PC-9 (cell line): ENCODE measurements at regions not wholly inside any gene's neighbourhood (a gene's known extent, or its start where the extent isn't known, plus 50 kb on each side); places are given as distances from the start of the nearest gene placed in this dataset.

Experiments
- BruUV-seq: library from RNA; stranded (reverse); fragments of 400-500 nt; replicated peaks from 2 replicates; lab custom pipeline; 2021; lab: Mats Ljungman, UMichigan
- CTCF ChIA-PET: fragments of 300-600 bp; sonication (Branson Sonifier 250); formaldehyde crosslinking; loops from one replicate; lab custom pipeline; 2022; ENCODE audit warnings: antibody characterized with exemption; lab: Charles Lee
- POLR2A ChIA-PET: fragments of 300-600 bp; sonication (Branson Sonifier 250); formaldehyde crosslinking; loops from one replicate; lab custom pipeline; 2022; ENCODE audit warnings: antibody characterized with exemption; ENCODE audit not compliant: unreplicated experiment; lab: Charles Lee
- DNase-seq, 2 experiments: peaks; one replicate each; pipeline versions ENCODE4 v3.0.0 to v3.0.0-alpha.2; 2015 to 2022; ENCODE audit warnings: mixed read lengths in 1 of 2
- H2AFZ ChIP-seq: fragments of 200-600 bp; sonication (generic); 2 replicates; pipeline ENCODE4 v1.8.1; 2017; ENCODE audit warnings: antibody characterized with exemption
- H3F3A ChIP-seq: fragments of 200-600 bp; sonication (generic); 2 replicates; pipeline ENCODE4 v1.8.1; 2017; ENCODE audit warnings: antibody characterized with exemption, mild to moderate bottlenecking, low read depth; ENCODE audit not compliant: insufficient read depth
- H3K27ac ChIP-seq: fragments of 200-600 bp; sonication (generic); 2 replicates; pipeline ENCODE4 v1.6.1; 2016; ENCODE audit warnings: mixed run types
- H3K27me3 ChIP-seq: fragments of 200-600 bp; sonication (generic); 2 replicates; pipeline ENCODE4 v1.6.1; 2016; ENCODE audit warnings: low read depth, mixed run types; ENCODE audit not compliant: insufficient read depth
- H3K36me3 ChIP-seq: fragments of 200-600 bp; sonication (generic); 2 replicates; pipeline ENCODE4 v1.6.1; 2016; ENCODE audit warnings: low read depth, mixed run types
- H3K4me1 ChIP-seq: fragments of 200-600 bp; sonication (generic); replicated peaks from 2 replicates; pipeline ENCODE4 v1.6.1; 2016; ENCODE audit warnings: mixed run types; ENCODE audit not compliant: insufficient read depth
- H3K4me2 ChIP-seq: fragments of 200-600 bp; sonication (generic); 2 replicates; pipeline ENCODE4 v1.6.1; 2017; ENCODE audit warnings: mixed run types
- H3K4me3 ChIP-seq: fragments of 200-600 bp; sonication (generic); 2 replicates; pipeline ENCODE4 v1.6.1; 2016; ENCODE audit warnings: mixed run types
- H3K79me2 ChIP-seq: fragments of 200-600 bp; sonication (generic); 2 replicates; pipeline ENCODE4 v1.6.1; 2017; ENCODE audit warnings: low read depth, mixed run types
- H3K9me2 ChIP-seq: fragments of 200-600 bp; sonication (generic); 2 replicates; pipeline ENCODE4 v1.8.1; 2017; ENCODE audit warnings: mild to moderate bottlenecking; ENCODE audit not compliant: insufficient read depth
- H3K9me3 ChIP-seq: fragments of 200-600 bp; sonication (generic); 2 replicates; pipeline ENCODE4 v1.8.1; 2016; ENCODE audit warnings: low read depth; ENCODE audit not compliant: insufficient read depth
- H4K20me1 ChIP-seq: fragments of 200-600 bp; sonication (generic); 2 replicates; pipeline ENCODE4 v1.8.1; 2017; ENCODE audit not compliant: insufficient read depth
- CTCF ChIP-seq: fragments of 200-600 bp; sonication (generic); conservative IDR thresholded peaks from 2 replicates; pipeline ENCODE4 v1.6.1; 2017; ENCODE audit warnings: mixed run types, antibody characterized with exemption, mild to moderate bottlenecking, moderate library complexity
- EZH2 ChIP-seq: fragments of 200-600 bp; sonication (generic); IDR thresholded peaks from 2 replicates; pipeline ENCODE4 v1.8.0; 2017; ENCODE audit warnings: antibody characterized with exemption, low read depth
- intact Hi-C: fragments of 100-400 bp; cut with micrococcal nuclease; formaldehyde crosslinking; loops from one replicate; pipeline ENCODE4 v1.10.0; 2022; ENCODE audit not compliant: unreplicated experiment

- no peaks in the 10 kb centered on the region for H3K9me3 ChIP-seq
- BruUV-seq, result no TSS peak
- H3K9me2 ChIP-seq, result no peaks in the 10 kb centered on the region
- H3K4me3 ChIP-seq, result no peak overlapping the region
- no peaks in the 10 kb centered on the region for H3K79me2 ChIP-seq
- POLR2A ChIA-PET, result no interaction called here
- no peaks in the 10 kb centered on the region for H3K4me1 ChIP-seq
- CTCF ChIA-PET, result no interaction called here
- intact Hi-C loops, result no loop called here
- TF ChIP-seq EZH2, result no peak
- TF ChIP-seq CTCF, result no peak
- no peaks in the 10 kb centered on the region for H3F3A ChIP-seq
- no peak overlapping the region for H3K4me2 ChIP-seq
- no peak for DNase-seq
- no peaks in the 10 kb centered on the region for H3K27me3 ChIP-seq
- H2AFZ ChIP-seq, result no peak overlapping the region
- no peak overlapping the region for H3K27ac ChIP-seq
- H3K36me3 ChIP-seq, result no peaks in the 10 kb centered on the region
- no peaks in the 10 kb centered on the region for H4K20me1 ChIP-seq
Measured at GRCh38 chr11:111021131-111021530, 224.4 kb upstream of the POU2AF2 start.

DNA sequence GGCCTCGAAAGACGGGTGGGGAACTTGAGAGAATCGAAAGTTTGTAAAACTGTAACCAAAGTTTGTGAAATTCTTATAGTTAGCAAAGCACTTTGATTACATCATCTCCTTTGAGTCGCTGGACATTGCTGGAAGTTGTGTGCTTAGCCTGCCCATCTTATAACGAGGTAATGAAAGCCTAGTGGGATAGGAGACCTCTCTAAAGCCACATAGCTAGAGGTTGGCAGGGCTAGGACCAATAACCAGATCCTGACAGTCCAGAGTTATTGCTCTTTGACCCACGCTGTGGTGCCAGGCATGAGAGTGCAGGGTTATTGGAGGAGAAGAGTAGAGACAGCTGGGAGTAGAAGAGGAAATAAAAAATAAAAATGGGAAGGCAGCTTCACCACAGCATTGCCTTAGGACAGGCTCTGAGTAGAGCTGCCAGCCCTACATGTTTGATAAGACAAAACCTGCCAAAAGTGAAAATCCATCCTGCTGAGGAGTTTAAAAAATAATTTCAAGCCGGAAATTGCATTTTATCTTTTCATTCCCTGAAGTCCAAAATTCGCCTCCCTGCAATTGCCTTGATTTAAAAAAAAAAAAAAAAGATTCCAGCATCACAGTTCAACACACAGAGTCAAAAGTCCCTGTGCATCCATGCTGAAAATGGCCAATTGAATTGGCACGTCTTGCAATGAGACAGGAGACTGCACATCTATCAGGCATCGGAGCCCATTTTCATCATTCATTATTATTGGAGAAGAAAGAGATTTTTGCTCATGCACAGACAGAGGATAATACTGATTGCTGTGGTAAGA, 225.5 kb upstream of the POU2AF2 start:
- ChIA-PET CTCF (no interaction called here), POLR2A (no interaction called here)
- no peak for TF ChIP-seq CTCF
- no peak for TF ChIP-seq EZH2
- H3F3A ChIP-seq, result no peaks in the 10 kb centered on the region
- no peak overlapping the region for H3K4me3 ChIP-seq
- no peaks in the 10 kb centered on the region for H3K4me1 ChIP-seq
- H3K27ac ChIP-seq, result no peak overlapping the region
- H3K27me3 ChIP-seq, result no peaks in the 10 kb centered on the region
- H3K79me2 ChIP-seq, result no peaks in the 10 kb centered on the region
- H4K20me1 ChIP-seq, result no peaks in the 10 kb centered on the region
- DNase-seq, result no peak
- peak overlapping the region; percentile 37; the same call in 1 of the 2 replicates for H2AFZ ChIP-seq
- intact Hi-C loops, result no loop called here
- no peaks in the 10 kb centered on the region for H3K36me3 ChIP-seq
- no TSS peak for BruUV-seq
- H3K4me2 ChIP-seq, result no peak overlapping the region
- H3K9me3 ChIP-seq, result no peaks in the 10 kb centered on the region
- H3K9me2 ChIP-seq, result no peaks in the 10 kb centered on the region

GRCh38 chr11:111019451-111019850, 226.1 kb upstream of the POU2AF2 start:
- DNase-seq, result no peak
- ChIA-PET CTCF (no interaction called here), POLR2A (no interaction called here)
- intact Hi-C loops, result no loop called here
- Histone ChIP-seq H3K4me2 (no peak overlapping the region), H3K79me2 (no peaks in the 10 kb centered on the region), H4K20me1 (no peaks in the 10 kb centered on the region), H3K36me3 (no peaks in the 10 kb centered on the region), H3K9me2 (no peaks in the 10 kb centered on the region), H3K4me1 (no peaks in the 10 kb centered on the region), H3K9me3 (no peaks in the 10 kb centered on the region), H3K27me3 (no peaks in the 10 kb centered on the region), H3F3A (no peaks in the 10 kb centered on the region), H3K4me3 (no peak overlapping the region), H3K27ac (no peak overlapping the region), H2AFZ (peak overlapping the region; percentile 37; the same call in 1 of the 2 replicates)
- BruUV-seq, result no TSS peak
- TF ChIP-seq EZH2 (no peak), CTCF (no peak)
